ENCODE measurements at regions not wholly inside any gene's neighbourhood (a gene's known extent, or its start where the extent isn't known, plus 50 kb on each side); places are given as distances from the start of the nearest gene placed in this dataset.

- TF ChIP-seq, protein P1, sequence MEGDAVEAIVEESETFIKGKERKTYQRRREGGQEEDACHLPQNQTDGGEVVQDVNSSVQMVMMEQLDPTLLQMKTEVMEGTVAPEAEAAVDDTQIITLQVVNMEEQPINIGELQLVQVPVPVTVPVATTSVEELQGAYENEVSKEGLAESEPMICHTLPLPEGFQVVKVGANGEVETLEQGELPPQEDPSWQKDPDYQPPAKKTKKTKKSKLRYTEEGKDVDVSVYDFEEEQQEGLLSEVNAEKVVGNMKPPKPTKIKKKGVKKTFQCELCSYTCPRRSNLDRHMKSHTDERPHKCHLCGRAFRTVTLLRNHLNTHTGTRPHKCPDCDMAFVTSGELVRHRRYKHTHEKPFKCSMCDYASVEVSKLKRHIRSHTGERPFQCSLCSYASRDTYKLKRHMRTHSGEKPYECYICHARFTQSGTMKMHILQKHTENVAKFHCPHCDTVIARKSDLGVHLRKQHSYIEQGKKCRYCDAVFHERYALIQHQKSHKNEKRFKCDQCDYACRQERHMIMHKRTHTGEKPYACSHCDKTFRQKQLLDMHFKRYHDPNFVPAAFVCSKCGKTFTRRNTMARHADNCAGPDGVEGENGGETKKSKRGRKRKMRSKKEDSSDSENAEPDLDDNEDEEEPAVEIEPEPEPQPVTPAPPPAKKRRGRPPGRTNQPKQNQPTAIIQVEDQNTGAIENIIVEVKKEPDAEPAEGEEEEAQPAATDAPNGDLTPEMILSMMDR (conservative IDR thresholded peaks at IDR 0.05), result no peak
- TF ChIP-seq ZFX (IDR thresholded peaks at IDR 0.05), result no peak
Measured at GRCh38 chr5:12716664-12717063, 812.4 kb upstream of the CTNND2 start.
